Adrenal gland (tissue), 5 donors: ENCODE measurements at regions not wholly inside any gene's neighbourhood (a gene's known extent, or its start where the extent isn't known, plus 50 kb on each side); places are given as distances from the start of the nearest gene placed in this dataset.

ENCODE experiments used
- CTCF ChIP-seq, 6 experiments: fragments of 450-650 bp in 4 of 6; fragments of 200-600 bp in 2 of 6; sonication (generic) in 1 of 6; IDR thresholded peaks; 1 replicate in 5 of 6; 2 replicates in 1 of 6; pipeline versions ENCODE4 v1.5.1 to v1.8.0; 2016 to 2021; ENCODE audit warnings: antibody characterized with exemption in 6 of 6, mild to moderate bottlenecking in 2 of 6, moderate library complexity in 1 of 6
- POLR2A ChIP-seq, 2 donors: fragments of 450-650 bp; IDR thresholded peaks; one replicate each; pipeline ENCODE4 v1.6.1; 2017; ENCODE audit warnings: antibody characterized with exemption in 2 of 2, mild to moderate bottlenecking in 2 of 2, moderate library complexity in 1 of 2
- donor health status: DM: no; HTN: no; CAD: no.

GRCh38 chr10:46234026-46234425, 52.8 kb upstream of the ANTXRL start:
- TF ChIP-seq CTCF (IDR thresholded peaks at IDR 0.05) = no peak
- no peak for TF ChIP-seq POLR2A (IDR thresholded peaks at IDR 0.05)
